HG03103 (cell line): ENCODE measurements at regions not wholly inside any gene's neighbourhood (a gene's known extent, or its start where the extent isn't known, plus 50 kb on each side); places are given as distances from the start of the nearest gene placed in this dataset.

ENCODE experiments used
- ATAC-seq: cut with Tn5 transposase; IDR thresholded peaks from one replicate; pipeline ENCODE4 v1.9.1; 2021; ENCODE audit warnings: low read depth; ENCODE audit not compliant: unreplicated experiment

DNA sequence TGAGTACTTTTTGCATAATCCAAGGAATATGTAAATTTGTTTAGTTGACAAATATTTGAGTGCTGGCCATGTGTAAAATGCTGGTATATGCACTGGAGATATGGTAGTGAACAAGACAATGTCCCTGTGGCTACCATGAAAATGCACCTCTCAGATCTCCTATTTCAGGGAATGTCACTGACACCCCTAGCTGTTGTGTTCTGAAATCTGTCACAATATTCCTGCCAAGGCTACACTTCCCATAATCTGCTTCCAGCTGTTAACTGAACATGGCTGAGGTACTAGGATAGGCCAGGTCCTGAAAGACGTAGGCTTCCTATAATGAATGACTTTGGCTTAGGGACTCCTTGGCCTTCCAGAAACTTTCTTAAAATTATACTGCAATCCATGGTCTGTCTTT lies 197.8 kb downstream of the ZNF648 start:
- ATAC-seq, result no peak

GRCh38 chr1:181863006-181863405 lies 198.5 kb downstream of the ZNF648 start:
- ATAC-seq, result no peak

DNA sequence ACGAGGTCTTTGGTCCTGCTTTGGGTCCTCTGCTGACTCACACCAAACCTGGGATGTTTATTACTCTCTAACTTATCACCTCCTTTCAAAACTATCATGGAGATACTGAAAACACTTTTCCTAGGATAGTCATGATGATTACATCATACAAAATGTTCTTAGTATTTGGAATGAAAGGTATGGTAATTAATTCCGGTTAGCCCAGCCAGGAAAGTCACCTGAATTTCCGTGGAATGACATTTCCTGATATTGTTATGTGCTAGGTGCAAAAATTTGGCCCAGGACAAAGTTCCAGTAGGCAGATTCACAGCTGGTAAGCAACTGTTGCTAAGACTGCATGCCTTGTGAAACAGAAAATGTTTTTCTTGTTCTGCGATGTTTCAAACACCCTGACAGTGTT lies 203.4 kb downstream of the ZNF648 start:
- no peak for ATAC-seq
